ENCODE measurements at regions not wholly inside any gene's neighbourhood (a gene's known extent, or its start where the extent isn't known, plus 50 kb on each side); places are given as distances from the start of the nearest gene placed in this dataset.

GRCh38 chr1:38455829-38456530, 403.6 kb downstream of the RRAGC start:
- H2BK20ac ChIP-seq (ENCODE audit: low read depth, low read length, poor library complexity, severe bottlenecking), result no peak overlapping the region
- H3K27me3 ChIP-seq (ENCODE audit: insufficient read depth, low read length), result no peaks in the 10 kb centered on the region
- no CpG with 5 or more reads among the region's 16 CpGs for WGBS (ENCODE audit: extremely low coverage, insufficient read length, low lambda C conversion rate)
- H3K23me2 ChIP-seq (ENCODE audit: insufficient read length, low read depth, low read length, poor library complexity, severe bottlenecking), result no peaks in the 10 kb centered on the region
- H3K18ac ChIP-seq (ENCODE audit: insufficient read length, low read depth, low read length), result no peak overlapping the region
- H3K9me3 Mint-ChIP-seq, result peaks cover 0 to 3% of the 10 kb centered on the region in 2 experiments; a peak in 1 of 5 replicates
- no peaks in the 10 kb centered on the region for H3K9me3 ChIP-seq (ENCODE audit: control insufficient read depth, low read depth, low read length)
- H3K79me1 ChIP-seq (ENCODE audit: insufficient read depth, low read depth, low read length, poor library complexity, severe bottlenecking), result no peaks in the 10 kb centered on the region
- H4K20me1 ChIP-seq (ENCODE audit: control insufficient read depth, insufficient read depth, insufficient read length), result no peaks in the 10 kb centered on the region
- H3K79me2 ChIP-seq (ENCODE audit: insufficient read depth, low read length), result no peaks in the 10 kb centered on the region
- H2AK5ac ChIP-seq (ENCODE audit: insufficient read length, low read length), result no peak overlapping the region
- no peak overlapping the region for H2BK12ac ChIP-seq (ENCODE audit: insufficient read length, low read depth, low read length)
- no peak overlapping the region for H4K8ac ChIP-seq (replicated peaks; ENCODE audit: insufficient read length, low read depth, low read length)
- H2AFZ ChIP-seq (ENCODE audit: low read length), result no peak overlapping the region
- no peak overlapping the region for H3K27ac ChIP-seq (ENCODE audit: insufficient read length, low read depth, low read length)
- H4K5ac ChIP-seq (ENCODE audit: insufficient read length, low read depth, low read length), result no peak overlapping the region
- no peak overlapping the region for H2BK120ac ChIP-seq (ENCODE audit: low read depth, low read length, poor library complexity, severe bottlenecking)
- H4K91ac ChIP-seq (ENCODE audit: insufficient read length, low read depth, low read length), result no peak overlapping the region
- H2BK5ac ChIP-seq (ENCODE audit: insufficient read length, low read length), result no peak overlapping the region
- H3K4me2 ChIP-seq (ENCODE audit: insufficient read depth, insufficient read length, low read length), result no peak overlapping the region
- H3K56ac ChIP-seq (ENCODE audit: insufficient read length, low read depth, low read length), result no peak overlapping the region
- no peak overlapping the region for H3K9ac ChIP-seq (ENCODE audit: extremely low read depth, insufficient read length, low read length)
- peaks cover 0 to 14% (median 6%) of the 10 kb centered on the region in 3 experiments; a peak in 4 of 7 replicates for H3K36me3 Mint-ChIP-seq (ENCODE audit: insufficient read depth in 1 of 3, low read depth in 3 of 3)
- H3K4ac ChIP-seq (ENCODE audit: low read depth, low read length), result no peak overlapping the region
- no peak overlapping the region for H3K14ac ChIP-seq (ENCODE audit: insufficient read depth, low read length)
- no peak for DNase-seq
- no peak overlapping the region for H2BK15ac ChIP-seq (ENCODE audit: low read depth, low read length)
- H3K27ac Mint-ChIP-seq, result peak overlapping the region in 1 of 3 experiments; percentile 47; a peak in 1 of 7 replicates
- peaks cover 12% of the 10 kb centered on the region for H3K27me3 Mint-ChIP-seq (ENCODE audit: low read depth)
- TF ChIP-seq CTCF (conservative IDR thresholded peaks at IDR 0.05), result no peak
- peaks cover 24 to 28% of the 10 kb centered on the region in 2 experiments for H3K4me1 Mint-ChIP-seq
- H3T11ph ChIP-seq (ENCODE audit: low read length), result no peak overlapping the region
- H3K23ac ChIP-seq (ENCODE audit: insufficient read length, low read depth, low read length), result no peak overlapping the region
- peaks cover 4% of the 10 kb centered on the region; the same call in 1 of the 2 replicates for H3K4me1 ChIP-seq (ENCODE audit: insufficient read depth, low read length)
- H3K4me3 Mint-ChIP-seq, result no peak overlapping the region

Data from H9 (cell line).